GM12875 (cell line): ENCODE measurements at regions not wholly inside any gene's neighbourhood (a gene's known extent, or its start where the extent isn't known, plus 50 kb on each side); places are given as distances from the start of the nearest gene placed in this dataset.

Experiments
- H3K4me3 ChIP-seq: one replicate; pipeline ENCODE4 v1.5.1; 2011; ENCODE audit warnings: low read depth, low read length, control low read depth
- CTCF ChIP-seq: IDR thresholded peaks from 2 replicates; pipeline ENCODE4 v1.5.1; 2011; ENCODE audit warnings: low read depth, mild to moderate bottlenecking, control low read depth, inconsistent platforms, low read length, moderate library complexity, borderline replicate concordance; ENCODE audit not compliant: insufficient read depth

GRCh38 chr18:56479841-56480240 lies 158.6 kb downstream of the TXNL1 start:
- TF ChIP-seq CTCF, result no peak

GRCh38 chr18:56475250-56475649 lies 163.1 kb downstream of the TXNL1 start:
- no peak for TF ChIP-seq CTCF
- no peak overlapping the region for H3K4me3 ChIP-seq

More at GRCh38 chr18:56479841-56480240, 158.6 kb downstream of the TXNL1 start:
- no peak overlapping the region for H3K4me3 ChIP-seq

GRCh38 chr18:56473400-56474024 lies 164.9 kb downstream of the TXNL1 start:
- TF ChIP-seq CTCF, result no peak
- H3K4me3 ChIP-seq, result no peak overlapping the region

- TF ChIP-seq CTCF, result no peak
- no peak overlapping the region for H3K4me3 ChIP-seq
These were observed 167.7 kb downstream of the TXNL1 start for GRCh38 chr18:56470406-56471351.

- no peak for TF ChIP-seq CTCF
- no peak overlapping the region for H3K4me3 ChIP-seq
These were observed 168.8 kb downstream of the TXNL1 start for GRCh38 chr18:56469582-56469981.

GRCh38 chr18:56468396-56468795 lies 170.0 kb downstream of the TXNL1 start:
- no peak for TF ChIP-seq CTCF
- no peak overlapping the region for H3K4me3 ChIP-seq

- TF ChIP-seq CTCF, result no peak
- no peak overlapping the region for H3K4me3 ChIP-seq
These were observed 176.1 kb downstream of the TXNL1 start for GRCh38 chr18:56462276-56462675.
